GM23338 (cell line): ENCODE measurements at regions not wholly inside any gene's neighbourhood (a gene's known extent, or its start where the extent isn't known, plus 50 kb on each side); places are given as distances from the start of the nearest gene placed in this dataset.

ENCODE experiments used
- CREB1 ChIP-seq: fragments of 250-450 bp; sonication (Bioruptor Pico); IDR thresholded peaks from 2 replicates; pipeline ENCODE4 v1.5.0; 2020; ENCODE audit warnings: low read depth, mild to moderate bottlenecking, moderate library complexity
- EZH2 ChIP-seq: fragments of 200-600 bp; sonication (generic); IDR thresholded peaks from one replicate; pipeline ENCODE4 v1.8.0; 2017; ENCODE audit warnings: antibody characterized with exemption, mild to moderate bottlenecking, low read depth; ENCODE audit not compliant: unreplicated experiment
- EZH2phosphoT487 ChIP-seq: fragments of 200-600 bp; sonication (generic); IDR thresholded peaks from one replicate; pipeline ENCODE4 v1.8.1; 2018; ENCODE audit warnings: antibody characterized with exemption; ENCODE audit not compliant: unreplicated experiment
- JUNB ChIP-seq: IDR thresholded peaks from one replicate; pipeline ENCODE4 v1.6.1; 2016; ENCODE audit warnings: antibody characterized with exemption; ENCODE audit not compliant: unreplicated experiment
- NANOG ChIP-seq: IDR thresholded peaks from 2 replicates; pipeline ENCODE4 v1.6.1; 2016; ENCODE audit warnings: antibody characterized with exemption, borderline replicate concordance
- POLR2AphosphoS5 ChIP-seq: IDR thresholded peaks from 2 replicates; pipeline ENCODE4 v1.6.1; 2016; ENCODE audit warnings: antibody characterized with exemption, low read depth
- STAT1 ChIP-seq: IDR thresholded peaks from one replicate; pipeline ENCODE4 v1.6.1; 2016; ENCODE audit warnings: antibody characterized with exemption; ENCODE audit not compliant: unreplicated experiment
- ZNF114 ChIP-seq: fragments of 250-450 bp; sonication (Bioruptor Pico); IDR thresholded peaks from 2 replicates; pipeline ENCODE4 v1.5.0; 2020; ENCODE audit warnings: mild to moderate bottlenecking, moderate library complexity
- ZNF331 ChIP-seq: fragments of 250-450 bp; sonication (Bioruptor Pico); IDR thresholded peaks from 2 replicates; pipeline ENCODE4 v1.5.0; 2020; ENCODE audit warnings: low read depth, mild to moderate bottlenecking, moderate library complexity
- ZNF462 ChIP-seq: fragments of 250-450 bp; sonication (Bioruptor Pico); IDR thresholded peaks from 2 replicates; pipeline ENCODE4 v1.5.0; 2020; ENCODE audit warnings: mild to moderate bottlenecking, moderate library complexity
- TF ChIP-seq, protein P1 (sequence below), 2 experiments: fragments of 200-600 bp in 1 of 2; sonication (generic) in 1 of 2; conservative IDR thresholded peaks; 2 replicates each; pipeline versions ENCODE4 v1.5.1 to v1.6.1; 2016 to 2017; ENCODE audit warnings: antibody characterized with exemption in 2 of 2, low read depth in 2 of 2, mild to moderate bottlenecking in 2 of 2, moderate library complexity in 1 of 2
- TF ChIP-seq, protein P2 (sequence below): IDR thresholded peaks from one replicate; pipeline ENCODE4 v1.6.1; 2018; ENCODE audit warnings: antibody characterized with exemption; ENCODE audit not compliant: unreplicated experiment
- TF ChIP-seq, protein P3 (sequence below): IDR thresholded peaks from 2 replicates; pipeline ENCODE4 v1.6.1; 2016; ENCODE audit warnings: antibody characterized with exemption

DNA sequence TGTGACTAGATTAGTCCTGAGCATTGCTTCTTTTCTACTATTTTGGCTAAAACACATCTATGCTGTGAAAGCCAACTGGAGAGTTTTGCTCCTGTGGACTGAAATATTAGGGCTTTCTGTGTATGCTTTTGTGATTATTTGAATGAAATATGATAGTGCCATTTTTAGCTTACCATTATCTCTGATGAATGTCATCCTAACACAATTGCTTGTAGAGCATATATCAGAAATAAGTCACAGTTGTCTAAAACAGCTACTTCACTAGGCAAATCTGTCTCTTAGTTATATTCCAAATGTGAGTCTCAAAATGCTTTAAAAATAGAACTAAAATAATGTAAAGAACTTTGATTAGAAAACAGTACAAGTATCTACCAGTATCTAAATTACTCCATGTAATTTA, 401.4 kb upstream of the PTCHD4 start:
- TF ChIP-seq, protein P1, sequence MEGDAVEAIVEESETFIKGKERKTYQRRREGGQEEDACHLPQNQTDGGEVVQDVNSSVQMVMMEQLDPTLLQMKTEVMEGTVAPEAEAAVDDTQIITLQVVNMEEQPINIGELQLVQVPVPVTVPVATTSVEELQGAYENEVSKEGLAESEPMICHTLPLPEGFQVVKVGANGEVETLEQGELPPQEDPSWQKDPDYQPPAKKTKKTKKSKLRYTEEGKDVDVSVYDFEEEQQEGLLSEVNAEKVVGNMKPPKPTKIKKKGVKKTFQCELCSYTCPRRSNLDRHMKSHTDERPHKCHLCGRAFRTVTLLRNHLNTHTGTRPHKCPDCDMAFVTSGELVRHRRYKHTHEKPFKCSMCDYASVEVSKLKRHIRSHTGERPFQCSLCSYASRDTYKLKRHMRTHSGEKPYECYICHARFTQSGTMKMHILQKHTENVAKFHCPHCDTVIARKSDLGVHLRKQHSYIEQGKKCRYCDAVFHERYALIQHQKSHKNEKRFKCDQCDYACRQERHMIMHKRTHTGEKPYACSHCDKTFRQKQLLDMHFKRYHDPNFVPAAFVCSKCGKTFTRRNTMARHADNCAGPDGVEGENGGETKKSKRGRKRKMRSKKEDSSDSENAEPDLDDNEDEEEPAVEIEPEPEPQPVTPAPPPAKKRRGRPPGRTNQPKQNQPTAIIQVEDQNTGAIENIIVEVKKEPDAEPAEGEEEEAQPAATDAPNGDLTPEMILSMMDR (conservative IDR thresholded peaks at IDR 0.05; ENCODE audit: low read depth in 2 of 2) = no peak
- TF ChIP-seq POLR2AphosphoS5 = no peak
- no peak for TF ChIP-seq EZH2
- TF ChIP-seq, protein P2, sequence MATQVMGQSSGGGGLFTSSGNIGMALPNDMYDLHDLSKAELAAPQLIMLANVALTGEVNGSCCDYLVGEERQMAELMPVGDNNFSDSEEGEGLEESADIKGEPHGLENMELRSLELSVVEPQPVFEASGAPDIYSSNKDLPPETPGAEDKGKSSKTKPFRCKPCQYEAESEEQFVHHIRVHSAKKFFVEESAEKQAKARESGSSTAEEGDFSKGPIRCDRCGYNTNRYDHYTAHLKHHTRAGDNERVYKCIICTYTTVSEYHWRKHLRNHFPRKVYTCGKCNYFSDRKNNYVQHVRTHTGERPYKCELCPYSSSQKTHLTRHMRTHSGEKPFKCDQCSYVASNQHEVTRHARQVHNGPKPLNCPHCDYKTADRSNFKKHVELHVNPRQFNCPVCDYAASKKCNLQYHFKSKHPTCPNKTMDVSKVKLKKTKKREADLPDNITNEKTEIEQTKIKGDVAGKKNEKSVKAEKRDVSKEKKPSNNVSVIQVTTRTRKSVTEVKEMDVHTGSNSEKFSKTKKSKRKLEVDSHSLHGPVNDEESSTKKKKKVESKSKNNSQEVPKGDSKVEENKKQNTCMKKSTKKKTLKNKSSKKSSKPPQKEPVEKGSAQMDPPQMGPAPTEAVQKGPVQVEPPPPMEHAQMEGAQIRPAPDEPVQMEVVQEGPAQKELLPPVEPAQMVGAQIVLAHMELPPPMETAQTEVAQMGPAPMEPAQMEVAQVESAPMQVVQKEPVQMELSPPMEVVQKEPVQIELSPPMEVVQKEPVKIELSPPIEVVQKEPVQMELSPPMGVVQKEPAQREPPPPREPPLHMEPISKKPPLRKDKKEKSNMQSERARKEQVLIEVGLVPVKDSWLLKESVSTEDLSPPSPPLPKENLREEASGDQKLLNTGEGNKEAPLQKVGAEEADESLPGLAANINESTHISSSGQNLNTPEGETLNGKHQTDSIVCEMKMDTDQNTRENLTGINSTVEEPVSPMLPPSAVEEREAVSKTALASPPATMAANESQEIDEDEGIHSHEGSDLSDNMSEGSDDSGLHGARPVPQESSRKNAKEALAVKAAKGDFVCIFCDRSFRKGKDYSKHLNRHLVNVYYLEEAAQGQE = no peak
- TF ChIP-seq EZH2phosphoT487 = no peak
- TF ChIP-seq CREB1 (CRISPR knock-in tag) = no peak
- no peak for TF ChIP-seq JUNB
- no peak for TF ChIP-seq STAT1
- TF ChIP-seq NANOG = no peak
- TF ChIP-seq ZNF114 (CRISPR knock-in tag) = no peak
- TF ChIP-seq, protein P3, sequence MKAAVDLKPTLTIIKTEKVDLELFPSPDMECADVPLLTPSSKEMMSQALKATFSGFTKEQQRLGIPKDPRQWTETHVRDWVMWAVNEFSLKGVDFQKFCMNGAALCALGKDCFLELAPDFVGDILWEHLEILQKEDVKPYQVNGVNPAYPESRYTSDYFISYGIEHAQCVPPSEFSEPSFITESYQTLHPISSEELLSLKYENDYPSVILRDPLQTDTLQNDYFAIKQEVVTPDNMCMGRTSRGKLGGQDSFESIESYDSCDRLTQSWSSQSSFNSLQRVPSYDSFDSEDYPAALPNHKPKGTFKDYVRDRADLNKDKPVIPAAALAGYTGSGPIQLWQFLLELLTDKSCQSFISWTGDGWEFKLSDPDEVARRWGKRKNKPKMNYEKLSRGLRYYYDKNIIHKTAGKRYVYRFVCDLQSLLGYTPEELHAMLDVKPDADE = no peak
- no peak for TF ChIP-seq ZNF331
- TF ChIP-seq ZNF462 (CRISPR knock-in tag) = no peak
